Thyroid gland (tissue), 4 donors: ENCODE measurements at regions not wholly inside any gene's neighbourhood (a gene's known extent, or its start where the extent isn't known, plus 50 kb on each side); places are given as distances from the start of the nearest gene placed in this dataset.

Experiments
- POLR2A ChIP-seq, 2 donors: fragments of 450-650 bp; IDR thresholded peaks; one replicate each; pipeline ENCODE4 v1.6.1; 2017; ENCODE audit warnings: antibody characterized with exemption in 2 of 2, mild to moderate bottlenecking in 2 of 2, moderate library complexity in 1 of 2
- TF ChIP-seq, protein P1 (sequence below), 6 experiments: fragments of 200-600 bp in 3 of 6; fragments of 450-650 bp in 3 of 6; sonication (generic) in 3 of 6; IDR thresholded peaks; one replicate each; pipeline ENCODE4 v1.5.1; 2016 to 2019; ENCODE audit warnings: antibody characterized with exemption in 6 of 6, mild to moderate bottlenecking in 2 of 6, inconsistent platforms in 1 of 6, moderate library complexity in 1 of 6

GRCh38 chr4:10982305-10982704, 297.7 kb upstream of the CLNK start:
- TF ChIP-seq, protein P1, sequence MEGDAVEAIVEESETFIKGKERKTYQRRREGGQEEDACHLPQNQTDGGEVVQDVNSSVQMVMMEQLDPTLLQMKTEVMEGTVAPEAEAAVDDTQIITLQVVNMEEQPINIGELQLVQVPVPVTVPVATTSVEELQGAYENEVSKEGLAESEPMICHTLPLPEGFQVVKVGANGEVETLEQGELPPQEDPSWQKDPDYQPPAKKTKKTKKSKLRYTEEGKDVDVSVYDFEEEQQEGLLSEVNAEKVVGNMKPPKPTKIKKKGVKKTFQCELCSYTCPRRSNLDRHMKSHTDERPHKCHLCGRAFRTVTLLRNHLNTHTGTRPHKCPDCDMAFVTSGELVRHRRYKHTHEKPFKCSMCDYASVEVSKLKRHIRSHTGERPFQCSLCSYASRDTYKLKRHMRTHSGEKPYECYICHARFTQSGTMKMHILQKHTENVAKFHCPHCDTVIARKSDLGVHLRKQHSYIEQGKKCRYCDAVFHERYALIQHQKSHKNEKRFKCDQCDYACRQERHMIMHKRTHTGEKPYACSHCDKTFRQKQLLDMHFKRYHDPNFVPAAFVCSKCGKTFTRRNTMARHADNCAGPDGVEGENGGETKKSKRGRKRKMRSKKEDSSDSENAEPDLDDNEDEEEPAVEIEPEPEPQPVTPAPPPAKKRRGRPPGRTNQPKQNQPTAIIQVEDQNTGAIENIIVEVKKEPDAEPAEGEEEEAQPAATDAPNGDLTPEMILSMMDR (IDR thresholded peaks at IDR 0.05): no peak
- no peak for TF ChIP-seq POLR2A (IDR thresholded peaks at IDR 0.05)
